HG02763 (cell line): ENCODE measurements at regions not wholly inside any gene's neighbourhood (a gene's known extent, or its start where the extent isn't known, plus 50 kb on each side); places are given as distances from the start of the nearest gene placed in this dataset.
"Not testable (repeated sequence)": the region's sequence is repeated elsewhere in the genome, so short reads cannot be mapped to it uniquely, and the experiment has no call there.

Experiments
- ATAC-seq: cut with Tn5 transposase; IDR thresholded peaks from one replicate; pipeline ENCODE4 v1.9.1; 2021; ENCODE audit warnings: mild to moderate bottlenecking, moderate library complexity; ENCODE audit not compliant: unreplicated experiment

DNA sequence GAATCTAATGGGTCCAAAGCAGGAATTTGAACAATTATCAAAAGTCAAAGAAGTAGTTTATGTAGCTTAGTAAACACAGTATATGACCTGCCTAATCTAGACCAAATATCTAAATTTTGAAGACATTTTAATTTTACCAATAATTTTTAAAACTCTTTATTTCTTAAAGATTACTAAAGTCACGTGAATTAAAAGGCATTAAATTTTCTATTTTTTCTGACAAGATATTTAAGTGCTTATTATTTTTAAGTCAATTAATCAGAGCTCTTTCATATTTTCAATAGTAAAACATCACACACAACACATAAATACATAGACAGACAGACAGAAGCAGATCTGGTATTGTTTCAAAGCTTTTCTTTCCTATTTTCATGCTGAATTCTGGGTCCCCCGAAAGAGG lies 89.5 kb downstream of the ZNF467 start:
- ATAC-seq, result no peak

DNA sequence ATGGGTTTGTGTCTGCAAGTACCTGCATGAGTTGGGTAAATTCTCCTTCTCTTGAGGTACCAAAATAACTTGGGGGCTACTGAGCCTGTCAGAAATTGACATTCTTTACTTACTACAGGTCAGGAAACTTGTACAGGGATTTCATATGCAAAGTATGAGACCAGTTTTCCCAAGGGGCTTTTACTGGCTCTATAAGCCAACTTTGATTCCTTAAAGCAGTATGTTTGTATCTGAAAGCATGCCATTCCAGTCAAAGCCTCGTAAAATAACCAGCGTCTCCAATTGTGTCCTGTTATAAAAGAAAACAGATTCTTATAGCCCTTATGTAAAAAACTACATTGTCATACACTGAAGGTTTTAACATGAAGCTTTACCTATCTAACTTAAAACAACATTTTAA lies 90.2 kb downstream of the ZNF467 start:
- ATAC-seq, result no peak

DNA sequence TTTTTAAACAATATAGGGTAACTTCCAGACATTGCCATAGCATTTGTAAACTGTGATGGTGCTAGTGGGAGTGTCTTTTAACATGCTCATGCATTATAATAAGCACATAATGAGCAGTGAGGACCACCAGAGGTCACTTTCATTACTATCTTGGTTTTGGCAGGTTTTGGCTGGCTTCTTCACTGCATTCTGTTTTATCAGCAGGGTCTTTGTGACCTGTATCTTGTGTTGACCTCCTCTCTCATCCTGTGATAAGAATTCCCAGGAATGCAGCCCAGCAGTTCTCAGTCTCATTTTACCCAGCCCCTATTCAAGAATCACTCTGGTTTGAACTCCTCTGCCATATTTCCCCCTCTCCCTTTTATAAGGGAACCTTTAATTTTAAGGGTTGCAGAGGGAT lies 91.3 kb downstream of the ZNF467 start:
- no peak for ATAC-seq

GRCh38 chr7:149681274-149681673 lies 92.1 kb downstream of the ZNF467 start:
- ATAC-seq, result no peak

- ATAC-seq, result no peak
These were observed 92.9 kb downstream of the ZNF467 start for GRCh38 chr7:149680331-149681025.

GRCh38 chr7:149674728-149675385 lies 98.5 kb downstream of the ZNF467 start:
- ATAC-seq, result not testable (repeated sequence)

GRCh38 chr7:149673006-149673405 lies 100.4 kb downstream of the ZNF467 start:
- no peak for ATAC-seq

- ATAC-seq, result no peak
These were observed 103.1 kb downstream of the ZNF467 start for GRCh38 chr7:149670288-149670687.

GRCh38 chr7:149669121-149669818 lies 104.1 kb downstream of the ZNF467 start:
- ATAC-seq, result no peak

GRCh38 chr7:149666360-149666945 lies 106.9 kb downstream of the ZNF467 start:
- ATAC-seq, result no peak

GRCh38 chr7:149665618-149666017 lies 107.8 kb downstream of the ZNF467 start:
- ATAC-seq, result not testable (repeated sequence)

DNA sequence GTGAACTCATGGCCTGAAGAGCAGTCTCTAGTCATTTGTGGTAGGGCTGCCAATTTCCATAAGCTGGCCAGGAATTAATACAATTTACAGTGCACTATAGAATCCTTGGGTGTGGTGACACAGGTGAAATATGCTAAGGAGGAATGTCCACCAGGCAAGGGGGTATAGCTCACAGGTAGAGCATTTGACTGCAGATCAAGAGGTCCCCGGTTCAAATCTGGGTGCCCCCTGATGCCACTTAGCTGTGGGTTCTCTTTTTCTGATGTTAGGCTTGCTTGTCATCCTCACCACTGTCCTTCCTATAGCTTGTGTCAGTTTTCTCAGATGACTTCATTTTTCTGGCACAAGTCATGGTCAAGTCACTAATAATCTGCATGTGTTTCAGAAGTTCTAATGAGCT lies 108.7 kb downstream of the ZNF467 start:
- ATAC-seq, result no peak

GRCh38 chr7:149664176-149664575 lies 109.2 kb downstream of the ZNF467 start:
- no peak for ATAC-seq

DNA sequence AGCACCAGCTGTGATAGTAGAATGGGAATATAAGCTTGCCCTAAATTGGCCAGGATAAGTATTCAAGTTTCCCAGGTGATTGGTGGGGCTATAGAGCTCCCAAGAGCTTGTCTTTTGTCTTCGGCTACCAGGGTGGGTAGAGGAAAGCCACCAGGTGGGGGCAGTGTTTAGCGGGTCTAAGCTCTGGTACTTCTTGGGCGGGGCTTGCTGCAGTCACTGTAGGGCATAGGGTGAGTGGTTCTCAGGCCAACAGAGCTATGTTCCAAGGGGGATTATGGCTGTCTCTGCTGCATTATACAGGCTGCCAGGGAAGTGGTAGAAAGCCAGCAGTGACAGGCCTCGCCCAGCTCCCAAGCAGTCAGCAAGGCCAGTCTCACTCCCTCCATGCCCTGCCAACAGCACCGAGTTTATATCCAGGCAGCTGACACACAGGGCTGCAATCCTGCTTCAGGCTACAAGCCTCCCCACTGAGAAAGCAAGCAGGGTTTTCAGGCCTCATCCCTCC lies 110.7 kb downstream of the ZNF467 start:
- no peak for ATAC-seq

GRCh38 chr7:149655784-149656183 lies 117.6 kb downstream of the ZNF467 start:
- no peak for ATAC-seq

DNA sequence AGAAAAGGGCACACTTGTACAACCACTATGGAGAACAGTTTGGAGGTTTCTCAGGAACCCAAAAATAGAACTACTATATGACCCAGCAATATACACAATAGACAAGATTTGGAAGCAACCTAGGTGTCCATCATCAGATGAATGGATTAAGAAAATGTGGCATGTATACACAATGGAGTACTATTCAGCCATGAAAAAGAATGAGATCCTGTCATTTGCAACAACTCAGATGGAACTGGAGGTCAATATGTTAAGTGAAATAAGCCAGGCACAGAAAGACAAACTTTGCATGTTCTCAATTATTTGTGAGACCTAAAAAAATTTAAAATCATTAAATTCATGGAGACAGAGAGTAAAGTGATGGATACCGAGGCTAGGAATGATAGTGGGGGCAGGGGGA lies 118.8 kb downstream of the ZNF467 start:
- ATAC-seq, result no peak

- ATAC-seq, result not testable (repeated sequence)
These were observed 123.2 kb downstream of the ZNF467 start for GRCh38 chr7:149650190-149650589.

GRCh38 chr7:149644754-149645153 lies 128.6 kb downstream of the ZNF467 start:
- no peak for ATAC-seq

- ATAC-seq, result no peak
These were observed 130.8 kb downstream of the ZNF467 start for GRCh38 chr7:149642589-149642988.

DNA sequence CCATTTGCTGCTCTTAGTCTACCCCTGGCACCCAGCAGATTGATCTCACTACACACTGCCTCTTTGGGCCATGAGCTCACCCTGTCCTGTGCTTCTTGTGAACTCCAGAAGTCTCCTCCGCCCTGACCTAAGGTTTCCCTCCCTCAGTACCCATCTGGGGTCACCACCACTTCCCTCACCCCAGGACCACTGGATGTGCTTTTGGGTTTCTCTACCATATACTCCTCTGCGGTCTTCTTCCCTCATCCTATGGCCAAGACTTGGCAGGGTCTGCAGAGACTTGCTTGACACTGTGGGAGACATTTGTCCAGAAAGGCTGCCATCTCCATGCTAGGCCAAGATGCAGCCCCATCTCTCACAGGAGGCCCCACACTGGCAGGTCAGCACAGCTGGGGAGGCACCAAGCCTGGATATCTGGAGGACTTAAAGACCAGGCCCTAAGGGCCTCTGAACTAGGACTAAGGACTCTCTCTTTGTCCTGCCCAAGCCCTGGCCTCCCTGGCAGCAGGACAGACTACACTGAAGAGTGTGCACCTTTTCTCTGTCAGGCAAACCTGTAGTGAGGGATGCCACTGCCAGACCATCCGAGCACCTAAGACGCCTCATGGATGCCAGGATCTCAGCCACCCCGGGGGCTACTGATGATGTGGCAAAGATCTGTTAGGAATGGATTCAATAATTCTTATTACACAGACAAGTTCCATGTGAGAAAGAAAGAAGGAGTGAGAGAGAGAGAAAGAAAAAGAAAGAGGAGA lies 134.6 kb downstream of the ZNF467 start:
- no peak for ATAC-seq
